HCT116 (cell line): ENCODE measurements at regions not wholly inside any gene's neighbourhood (a gene's known extent, or its start where the extent isn't known, plus 50 kb on each side); places are given as distances from the start of the nearest gene placed in this dataset.

ENCODE experiments used
- POLR2A ChIP-seq: IDR thresholded peaks from 2 replicates; pipeline ENCODE4 v1.7.0; 2011; ENCODE audit warnings: borderline replicate concordance; ENCODE audit not compliant: insufficient read depth, insufficient read length; ENCODE audit errors: extremely low read depth
- SRF ChIP-seq: IDR thresholded peaks from 2 replicates; pipeline ENCODE4 v1.6.1; 2012; ENCODE audit warnings: low read depth
- ZFX ChIP-seq: fragments of 450-650 bp; IDR thresholded peaks from 2 replicates; pipeline ENCODE4 v1.6.1; 2017
- ZNF274 ChIP-seq: fragments of 200-500 bp; sonication (Bioruptor generic); IDR thresholded peaks from 2 replicates; pipeline ENCODE4 v1.6.1; 2014; ENCODE audit warnings: mild to moderate bottlenecking, low read depth, low read length, inconsistent platforms
- TF ChIP-seq, protein P1 (sequence below), 3 experiments: fragments of 200-600 bp in 1 of 3; sonication (generic) in 1 of 3; IDR thresholded peaks in 2 of 3; conservative IDR thresholded peaks in 1 of 3; 2 replicates each; pipeline ENCODE4 v1.5.1; 2012 to 2017; ENCODE audit warnings: low read depth in 2 of 3, low read length in 2 of 3, antibody characterized with exemption in 1 of 3, borderline replicate concordance in 1 of 3, control low read depth in 1 of 3, mild to moderate bottlenecking in 1 of 3, mixed read lengths in 1 of 3, mixed run types in 1 of 3, moderate library complexity in 1 of 3; ENCODE audit not compliant: insufficient read depth in 1 of 3

DNA sequence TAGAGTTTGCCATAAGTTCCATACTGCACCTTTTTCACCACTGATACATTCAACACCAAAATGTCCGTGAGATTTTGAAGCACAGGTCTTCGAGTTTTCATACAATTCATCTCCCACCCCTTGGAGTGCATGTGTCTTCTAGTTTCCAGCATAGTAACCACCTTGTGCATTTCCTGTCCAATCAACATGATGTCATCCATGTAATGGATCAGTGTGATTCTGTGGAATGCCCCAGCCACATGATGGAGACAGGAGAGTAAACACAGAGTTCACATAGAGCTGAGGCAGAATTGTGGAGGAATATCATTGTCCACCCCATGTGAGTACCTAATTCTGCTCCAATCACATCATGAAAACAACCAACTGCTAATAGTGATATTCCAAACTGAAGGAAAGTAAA, 441.5 kb upstream of the CDH6 start:
- no peak for TF ChIP-seq ZNF274
- TF ChIP-seq, protein P1, sequence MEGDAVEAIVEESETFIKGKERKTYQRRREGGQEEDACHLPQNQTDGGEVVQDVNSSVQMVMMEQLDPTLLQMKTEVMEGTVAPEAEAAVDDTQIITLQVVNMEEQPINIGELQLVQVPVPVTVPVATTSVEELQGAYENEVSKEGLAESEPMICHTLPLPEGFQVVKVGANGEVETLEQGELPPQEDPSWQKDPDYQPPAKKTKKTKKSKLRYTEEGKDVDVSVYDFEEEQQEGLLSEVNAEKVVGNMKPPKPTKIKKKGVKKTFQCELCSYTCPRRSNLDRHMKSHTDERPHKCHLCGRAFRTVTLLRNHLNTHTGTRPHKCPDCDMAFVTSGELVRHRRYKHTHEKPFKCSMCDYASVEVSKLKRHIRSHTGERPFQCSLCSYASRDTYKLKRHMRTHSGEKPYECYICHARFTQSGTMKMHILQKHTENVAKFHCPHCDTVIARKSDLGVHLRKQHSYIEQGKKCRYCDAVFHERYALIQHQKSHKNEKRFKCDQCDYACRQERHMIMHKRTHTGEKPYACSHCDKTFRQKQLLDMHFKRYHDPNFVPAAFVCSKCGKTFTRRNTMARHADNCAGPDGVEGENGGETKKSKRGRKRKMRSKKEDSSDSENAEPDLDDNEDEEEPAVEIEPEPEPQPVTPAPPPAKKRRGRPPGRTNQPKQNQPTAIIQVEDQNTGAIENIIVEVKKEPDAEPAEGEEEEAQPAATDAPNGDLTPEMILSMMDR (IDR thresholded peaks at IDR 0.05 in 2 of 3, conservative IDR thresholded peaks at IDR 0.05 in 1 of 3; ENCODE audit: borderline replicate concordance in 1 of 3, insufficient read depth in 1 of 3, low read depth in 2 of 3, low read length in 2 of 3), result no peak
- no peak for TF ChIP-seq ZFX
- no peak for TF ChIP-seq POLR2A
- TF ChIP-seq SRF, result no peak
